Liver (tissue), 8 donors: ENCODE measurements at regions not wholly inside any gene's neighbourhood (a gene's known extent, or its start where the extent isn't known, plus 50 kb on each side); places are given as distances from the start of the nearest gene placed in this dataset.

Experiments
- DNase-seq: peaks from one replicate; pipeline ENCODE4 v3.0.0-alpha.2; 2017; ENCODE audit warnings: low spot score
- H3K27ac ChIP-seq, 2 donors: one replicate each; pipeline ENCODE4 v1.7.0; 2013; ENCODE audit warnings: inconsistent platforms in 2 of 2, low read length in 2 of 2, control low read depth in 1 of 2, low read depth in 1 of 2, mild to moderate bottlenecking in 1 of 2
- H3K27me3 ChIP-seq, 4 donors: one replicate each; pipeline versions ENCODE4 v1.6.1 to v1.7.0; 2013; ENCODE audit warnings: low read length in 3 of 4, inconsistent platforms in 1 of 4, mild to moderate bottlenecking in 1 of 4, moderate library complexity in 1 of 4; ENCODE audit not compliant: control insufficient read depth in 4 of 4, insufficient read depth in 4 of 4
- H3K36me3 ChIP-seq, 4 donors: one replicate each; pipeline versions ENCODE4 v1.6.1 to v1.7.0; 2013; ENCODE audit warnings: low read length in 3 of 4, mild to moderate bottlenecking in 3 of 4, low read depth in 1 of 4, moderate library complexity in 1 of 4; ENCODE audit not compliant: control insufficient read depth in 4 of 4, insufficient read depth in 3 of 4
- H3K4me1 ChIP-seq, 4 donors: one replicate each; pipeline versions ENCODE4 v1.6.1 to v1.7.0; 2013; ENCODE audit warnings: low read length in 3 of 4, mild to moderate bottlenecking in 3 of 4, moderate library complexity in 1 of 4; ENCODE audit not compliant: control insufficient read depth in 4 of 4, insufficient read depth in 4 of 4
- H3K4me3 ChIP-seq, 3 donors: one replicate each; pipeline versions ENCODE4 v1.6.1 to v1.7.0; 2013; ENCODE audit warnings: low read length in 3 of 3, control low read depth in 1 of 3, low read depth in 1 of 3, mild to moderate bottlenecking in 1 of 3
- H3K9ac ChIP-seq, 2 donors: one replicate each; pipeline ENCODE4 v1.7.0; 2013; ENCODE audit warnings: low read length in 2 of 2, mild to moderate bottlenecking in 2 of 2, moderate library complexity in 2 of 2, control low read depth in 1 of 2, low read depth in 1 of 2
- H3K9me3 ChIP-seq, 4 donors: one replicate each; pipeline versions ENCODE4 v1.6.1 to v1.7.0; 2013; ENCODE audit warnings: low read length in 3 of 4; ENCODE audit not compliant: control insufficient read depth in 4 of 4
- ATF3 ChIP-seq: IDR thresholded peaks from 2 replicates; pipeline ENCODE4 v1.6.1; 2016; ENCODE audit warnings: antibody characterized with exemption
- CTCF ChIP-seq: fragments of 150-350 bp; IDR thresholded peaks from 2 replicates; pipeline ENCODE4 v1.5.1; 2017; ENCODE audit warnings: improper control_type of control experiment, low read depth, low read length; ENCODE audit not compliant: missing input control
- EGR1 ChIP-seq, 2 donors: IDR thresholded peaks; 2 replicates each; pipeline ENCODE4 v1.6.1; 2016 to 2018; ENCODE audit warnings: antibody characterized with exemption in 2 of 2, low read depth in 2 of 2
- FOXA1 ChIP-seq: IDR thresholded peaks from 2 replicates; pipeline ENCODE4 v1.6.1; 2016; ENCODE audit warnings: antibody characterized with exemption
- FOXA2 ChIP-seq: IDR thresholded peaks from 2 replicates; pipeline ENCODE4 v1.6.1; 2016; ENCODE audit warnings: antibody characterized with exemption
- GABPA ChIP-seq, 2 donors: IDR thresholded peaks in 1 of 2; conservative IDR thresholded peaks in 1 of 2; 2 replicates each; pipeline ENCODE4 v1.6.1; 2016; ENCODE audit warnings: antibody characterized with exemption in 2 of 2, mild to moderate bottlenecking in 1 of 2, moderate library complexity in 1 of 2
- HNF4A ChIP-seq, 2 donors: conservative IDR thresholded peaks; 2 replicates each; pipeline ENCODE4 v1.6.1; 2016; ENCODE audit warnings: antibody characterized with exemption in 2 of 2, mild to moderate bottlenecking in 2 of 2
- HNF4G ChIP-seq: IDR thresholded peaks from 2 replicates; pipeline ENCODE4 v1.6.1; 2016; ENCODE audit warnings: antibody characterized with exemption
- JUND ChIP-seq, 2 donors: IDR thresholded peaks; 2 replicates each; pipeline ENCODE4 v1.6.1; 2016; ENCODE audit warnings: antibody characterized with exemption in 2 of 2
- MAX ChIP-seq: IDR thresholded peaks from 2 replicates; pipeline ENCODE4 v1.6.1; 2016; ENCODE audit warnings: antibody characterized with exemption
- NR2F2 ChIP-seq: IDR thresholded peaks from 2 replicates; pipeline ENCODE4 v1.6.1; 2016; ENCODE audit warnings: antibody characterized with exemption
- RAD21 ChIP-seq, 2 donors: IDR thresholded peaks; 2 replicates each; pipeline ENCODE4 v1.6.1; 2016; ENCODE audit warnings: antibody characterized with exemption in 2 of 2, mild to moderate bottlenecking in 2 of 2
- REST ChIP-seq: IDR thresholded peaks from 2 replicates; pipeline ENCODE4 v1.6.1; 2016; ENCODE audit warnings: antibody characterized with exemption, mild to moderate bottlenecking
- RXRA ChIP-seq, 2 donors: IDR thresholded peaks; 2 replicates each; pipeline ENCODE4 v1.6.1; 2017 to 2018; ENCODE audit warnings: antibody characterized with exemption in 2 of 2, mild to moderate bottlenecking in 1 of 2
- SP1 ChIP-seq: IDR thresholded peaks from 2 replicates; pipeline ENCODE4 v1.6.1; 2018; ENCODE audit warnings: antibody characterized with exemption, mild to moderate bottlenecking
- YY1 ChIP-seq: IDR thresholded peaks from 2 replicates; pipeline ENCODE4 v1.6.1; 2016; ENCODE audit warnings: antibody characterized with exemption, mild to moderate bottlenecking
- ZBTB33 ChIP-seq: IDR thresholded peaks from 2 replicates; pipeline ENCODE4 v1.6.1; 2016; ENCODE audit warnings: antibody characterized with exemption
- WGBS: extraction: QIAGEN DNeasy Blood & Tissue Kit; methylation state at CpG from one replicate; pipeline ENCODE4 v1.1.7; 2013; 5-methylcytosine and 5-hydroxymethylcytosine counted together
- donor health status: healthy.
- donor health status: healthy.
- donor health status: healthy.
- donor health status: healthy.
- donor health status: healthy.

GRCh38 chr9:96084331-96084734 is 208.8 kb downstream of the ERCC6L2 start:
- Histone ChIP-seq H3K4me1 (peaks cover 0 to 5% (median under 1%) of the 10 kb centered on the region in 4 donors), H3K36me3 (no peaks in the 10 kb centered on the region), H3K4me3 (no peak overlapping the region), H3K9me3 (no peaks in the 10 kb centered on the region), H3K27ac (no peak overlapping the region), H3K27me3 (no peaks in the 10 kb centered on the region), H3K9ac (no peak overlapping the region)
- DNase-seq: no peak
- WGBS: 90% methylated on average over 4 of the region's 4 CpGs
- TF ChIP-seq ZBTB33: no peak
- TF ChIP-seq FOXA2: no peak
- TF ChIP-seq ATF3: no peak
- TF ChIP-seq RAD21 (IDR thresholded peaks at IDR 0.05): no peak
- TF ChIP-seq NR2F2: no peak
- TF ChIP-seq HNF4A (conservative IDR thresholded peaks at IDR 0.05): no peak
- no peak for TF ChIP-seq EGR1 (IDR thresholded peaks at IDR 0.05; ENCODE audit: low read depth in 2 of 2)
- TF ChIP-seq REST: no peak
- TF ChIP-seq YY1: no peak
- no peak for TF ChIP-seq HNF4G
- TF ChIP-seq MAX: no peak
- TF ChIP-seq RXRA (IDR thresholded peaks at IDR 0.05): no peak
- TF ChIP-seq GABPA (IDR thresholded peaks at IDR 0.05 in 1 of 2, conservative IDR thresholded peaks at IDR 0.05 in 1 of 2): no peak
- no peak for TF ChIP-seq SP1
- TF ChIP-seq JUND (IDR thresholded peaks at IDR 0.05): no peak
- TF ChIP-seq CTCF: no peak
- no peak for TF ChIP-seq FOXA1
